Loucy (cell line): ENCODE measurements at regions not wholly inside any gene's neighbourhood (a gene's known extent, or its start where the extent isn't known, plus 50 kb on each side); places are given as distances from the start of the nearest gene placed in this dataset.

Source experiments
- CTCF ChIP-seq: fragments of 200-600 bp; sonication (generic); conservative IDR thresholded peaks from 2 replicates; pipeline ENCODE4 v1.5.1; 2014; ENCODE audit warnings: mild to moderate bottlenecking, antibody characterized with exemption, low read length
- EZH2phosphoT487 ChIP-seq: fragments of 200-600 bp; IDR thresholded peaks from 2 replicates; pipeline ENCODE4 v1.6.1; 2018; ENCODE audit warnings: antibody characterized with exemption, mild to moderate bottlenecking, moderate library complexity, borderline replicate concordance

GRCh38 chr5:57581772-57582171 is 99.2 kb upstream of the ACTBL2 start:
- TF ChIP-seq CTCF (no peak), EZH2phosphoT487 (no peak)
